ENCODE measurements at regions not wholly inside any gene's neighbourhood (a gene's known extent, or its start where the extent isn't known, plus 50 kb on each side); places are given as distances from the start of the nearest gene placed in this dataset.

DNA sequence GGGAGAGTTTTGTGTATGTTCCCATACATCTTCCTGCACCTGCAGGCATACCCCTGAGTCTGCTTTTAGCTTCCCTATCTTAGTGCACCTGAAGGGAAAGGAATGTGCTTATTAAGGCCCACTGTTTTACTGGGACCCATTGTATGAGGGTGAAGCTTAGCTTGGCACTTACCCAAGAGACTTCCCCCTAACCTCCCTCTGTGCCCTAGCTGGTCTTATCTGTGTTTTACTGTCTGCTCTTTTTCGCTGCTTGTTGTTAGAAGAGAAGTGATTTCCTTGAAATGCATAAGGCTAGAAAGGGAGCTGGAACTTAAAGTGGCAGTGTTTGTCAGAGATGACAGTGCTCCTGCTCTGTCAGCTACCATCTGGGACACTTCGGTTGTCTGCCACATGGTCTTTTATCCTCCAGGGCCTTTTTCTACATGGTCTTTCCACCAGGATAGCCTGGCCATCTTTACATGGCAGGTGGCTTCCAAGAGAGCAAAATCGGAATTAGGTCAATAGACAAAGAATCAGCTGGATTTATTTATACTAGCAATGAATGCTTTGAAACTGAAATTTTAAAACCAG lies 122.5 kb upstream of the SLC44A1 start:
- TF ChIP-seq, protein P1, sequence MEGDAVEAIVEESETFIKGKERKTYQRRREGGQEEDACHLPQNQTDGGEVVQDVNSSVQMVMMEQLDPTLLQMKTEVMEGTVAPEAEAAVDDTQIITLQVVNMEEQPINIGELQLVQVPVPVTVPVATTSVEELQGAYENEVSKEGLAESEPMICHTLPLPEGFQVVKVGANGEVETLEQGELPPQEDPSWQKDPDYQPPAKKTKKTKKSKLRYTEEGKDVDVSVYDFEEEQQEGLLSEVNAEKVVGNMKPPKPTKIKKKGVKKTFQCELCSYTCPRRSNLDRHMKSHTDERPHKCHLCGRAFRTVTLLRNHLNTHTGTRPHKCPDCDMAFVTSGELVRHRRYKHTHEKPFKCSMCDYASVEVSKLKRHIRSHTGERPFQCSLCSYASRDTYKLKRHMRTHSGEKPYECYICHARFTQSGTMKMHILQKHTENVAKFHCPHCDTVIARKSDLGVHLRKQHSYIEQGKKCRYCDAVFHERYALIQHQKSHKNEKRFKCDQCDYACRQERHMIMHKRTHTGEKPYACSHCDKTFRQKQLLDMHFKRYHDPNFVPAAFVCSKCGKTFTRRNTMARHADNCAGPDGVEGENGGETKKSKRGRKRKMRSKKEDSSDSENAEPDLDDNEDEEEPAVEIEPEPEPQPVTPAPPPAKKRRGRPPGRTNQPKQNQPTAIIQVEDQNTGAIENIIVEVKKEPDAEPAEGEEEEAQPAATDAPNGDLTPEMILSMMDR (IDR thresholded peaks at IDR 0.05) = no peak
- TF ChIP-seq POLR2A (IDR thresholded peaks at IDR 0.05) = no peak

Data from lower leg skin (tissue), 3 donors.